OCI-LY3 (cell line): ENCODE measurements at regions not wholly inside any gene's neighbourhood (a gene's known extent, or its start where the extent isn't known, plus 50 kb on each side); places are given as distances from the start of the nearest gene placed in this dataset.

Source experiments
- CTCF ChIP-seq: fragments of 200-600, 300-600 bp; sonication (generic); IDR thresholded peaks from 2 replicates; pipeline ENCODE4 v1.5.1; 2014; ENCODE audit warnings: antibody characterized with exemption, low read length, low read depth
- EZH2phosphoT487 ChIP-seq: fragments of 200-600 bp; shearing (Covaris generic); IDR thresholded peaks from 2 replicates; pipeline ENCODE4 v1.6.1; 2018; ENCODE audit warnings: antibody characterized with exemption, mixed run types, low read depth

- TF ChIP-seq EZH2phosphoT487 (no peak), CTCF (no peak)
Measured at GRCh38 chr10:47073967-47074366, 162.7 kb downstream of the PTPN20 start.
